ENCODE measurements at regions not wholly inside any gene's neighbourhood (a gene's known extent, or its start where the extent isn't known, plus 50 kb on each side); places are given as distances from the start of the nearest gene placed in this dataset.

GRCh38 chr11:29261831-29262230 lies 755.0 kb downstream of the KCNA4 start:
- Histone ChIP-seq H3K9me3 (no peaks in the 10 kb centered on the region), H3K27ac (no peak overlapping the region), H3K4me1 (no peaks in the 10 kb centered on the region), H3K36me3 (no peaks in the 10 kb centered on the region), H3K27me3 (no peaks in the 10 kb centered on the region), H3K4me3 (replicated peaks in 1 of 3) (no peak overlapping the region)
- no peak for DNase-seq
- intact Hi-C loops (cut with DNase I), result no loop called here
- TF ChIP-seq CTCF (IDR thresholded peaks at IDR 0.05) (no peak), POLR2A (IDR thresholded peaks at IDR 0.05) (no peak)

GRCh38 chr11:29260939-29261705 lies 755.7 kb downstream of the KCNA4 start:
- no peak for DNase-seq
- Histone ChIP-seq H3K4me3 (replicated peaks in 1 of 3) (no peak overlapping the region), H3K27ac (no peak overlapping the region), H3K4me1 (no peaks in the 10 kb centered on the region), H3K36me3 (no peaks in the 10 kb centered on the region), H3K27me3 (no peaks in the 10 kb centered on the region), H3K9me3 (no peaks in the 10 kb centered on the region)
- intact Hi-C loops (cut with DNase I), result no loop called here
- 87 to 94% methylated on average over 3 of the region's 3 CpGs for WGBS, 2 donors
- TF ChIP-seq POLR2A (IDR thresholded peaks at IDR 0.05), result no peak
- no peak for TF ChIP-seq CTCF (IDR thresholded peaks at IDR 0.05)

- Histone ChIP-seq H3K36me3 (no peaks in the 10 kb centered on the region), H3K27ac (no peak overlapping the region), H3K4me1 (no peaks in the 10 kb centered on the region), H3K9me3 (no peaks in the 10 kb centered on the region), H3K4me3 (replicated peaks in 1 of 3) (no peak overlapping the region), H3K27me3 (no peaks in the 10 kb centered on the region)
- WGBS, 2 donors, result 67 to 68% methylated on average over 3 of the region's 3 CpGs
- no peak for DNase-seq
- intact Hi-C loops (cut with DNase I), result no loop called here
- TF ChIP-seq POLR2A (IDR thresholded peaks at IDR 0.05), result no peak
- TF ChIP-seq CTCF (IDR thresholded peaks at IDR 0.05), result no peak
These were observed 758.4 kb downstream of the KCNA4 start for GRCh38 chr11:29258411-29258810.

- DNase-seq, result no peak
- H3K27ac ChIP-seq, result no peak overlapping the region
- intact Hi-C loops (cut with DNase I), result no loop called here
- H3K4me3 ChIP-seq (replicated peaks in 1 of 3), result no peak overlapping the region
- H3K36me3 ChIP-seq, result no peaks in the 10 kb centered on the region
- H3K27me3 ChIP-seq, result no peaks in the 10 kb centered on the region
- TF ChIP-seq CTCF (IDR thresholded peaks at IDR 0.05) (no peak), POLR2A (IDR thresholded peaks at IDR 0.05) (no peak)
- WGBS, 2 donors, result 0% methylated on average over 1 of the region's 1 CpG
- no peaks in the 10 kb centered on the region for H3K9me3 ChIP-seq
- H3K4me1 ChIP-seq, result no peaks in the 10 kb centered on the region
These were observed 760.2 kb downstream of the KCNA4 start for GRCh38 chr11:29256580-29256979.

GRCh38 chr11:29255401-29255800 lies 761.4 kb downstream of the KCNA4 start:
- Histone ChIP-seq H3K27me3 (no peaks in the 10 kb centered on the region), H3K4me3 (replicated peaks in 1 of 3) (no peak overlapping the region), H3K27ac (no peak overlapping the region), H3K36me3 (no peaks in the 10 kb centered on the region), H3K4me1 (no peaks in the 10 kb centered on the region), H3K9me3 (no peaks in the 10 kb centered on the region)
- intact Hi-C loops (cut with DNase I), result no loop called here
- TF ChIP-seq CTCF (IDR thresholded peaks at IDR 0.05) (no peak), POLR2A (IDR thresholded peaks at IDR 0.05) (no peak)
- no peak for DNase-seq
- WGBS, 2 donors, result 84 to 89% methylated on average over 2 of the region's 2 CpGs

Measured in thyroid gland (tissue), 4 donors.